Subcutaneous abdominal adipose tissue (tissue), 5 donors: ENCODE measurements at regions not wholly inside any gene's neighbourhood (a gene's known extent, or its start where the extent isn't known, plus 50 kb on each side); places are given as distances from the start of the nearest gene placed in this dataset.
"Not testable (repeated sequence)": the region's sequence is repeated elsewhere in the genome, so short reads cannot be mapped to it uniquely, and the experiment has no call there.

ENCODE experiments used
- H3K27ac ChIP-seq: one replicate; pipeline ENCODE4 v1.7.0; 2013; ENCODE audit warnings: low read depth, mild to moderate bottlenecking, inconsistent platforms, low read length, moderate library complexity
- H3K27me3 ChIP-seq, 5 donors: one replicate each; pipeline ENCODE4 v1.7.0; 2013; ENCODE audit warnings: low read length in 5 of 5, inconsistent platforms in 1 of 5; ENCODE audit not compliant: control insufficient read depth in 5 of 5, insufficient read depth in 4 of 5
- H3K36me3 ChIP-seq, 5 donors: one replicate each; pipeline ENCODE4 v1.7.0; 2013; ENCODE audit warnings: low read length in 5 of 5; ENCODE audit not compliant: control insufficient read depth in 5 of 5, insufficient read depth in 5 of 5
- H3K4me1 ChIP-seq, 5 donors: one replicate each; pipeline ENCODE4 v1.7.0; 2013; ENCODE audit warnings: low read length in 5 of 5, mild to moderate bottlenecking in 3 of 5, moderate library complexity in 1 of 5; ENCODE audit not compliant: control insufficient read depth in 5 of 5, insufficient read depth in 5 of 5
- H3K4me3 ChIP-seq, 5 donors: one replicate each; pipeline ENCODE4 v1.7.0; 2013; ENCODE audit warnings: low read length in 5 of 5, low read depth in 1 of 5
- H3K9ac ChIP-seq, 5 donors: one replicate each; pipeline ENCODE4 v1.7.0; 2013; ENCODE audit warnings: low read length in 5 of 5, mild to moderate bottlenecking in 4 of 5, moderate library complexity in 3 of 5
- H3K9me3 ChIP-seq, 5 donors: one replicate each; pipeline ENCODE4 v1.7.0; 2013; ENCODE audit warnings: low read length in 5 of 5; ENCODE audit not compliant: control insufficient read depth in 5 of 5
- donor health status: healthy.
- donor health status: healthy.
- donor health status: healthy.
- donor health status: healthy.
- donor health status: healthy.

- Histone ChIP-seq H3K9me3 (no peaks in the 10 kb centered on the region), H3K9ac (no peak overlapping the region), H3K36me3 (no peaks in the 10 kb centered on the region), H3K27me3 (no peaks in the 10 kb centered on the region), H3K4me1 (no peaks in the 10 kb centered on the region), H3K4me3 (no peak overlapping the region), H3K27ac (no peak overlapping the region)
These were observed 65.3 kb upstream of the PTGDR start for GRCh38 chr14:52202151-52202550.

- Histone ChIP-seq H3K9me3 (no peaks in the 10 kb centered on the region), H3K9ac (no peak overlapping the region), H3K4me1 (no peaks in the 10 kb centered on the region), H3K27ac (no peak overlapping the region), H3K4me3 (no peak overlapping the region), H3K27me3 (no peaks in the 10 kb centered on the region), H3K36me3 (no peaks in the 10 kb centered on the region)
These were observed 77.1 kb upstream of the PTGDR start for GRCh38 chr14:52190337-52190931.

GRCh38 chr14:52189325-52189724 is 78.2 kb upstream of the PTGDR start:
- Histone ChIP-seq H3K4me1 (no peaks in the 10 kb centered on the region), H3K4me3 (no peak overlapping the region), H3K9me3 (no peaks in the 10 kb centered on the region), H3K9ac (no peak overlapping the region), H3K27ac (no peak overlapping the region), H3K27me3 (no peaks in the 10 kb centered on the region), H3K36me3 (no peaks in the 10 kb centered on the region)

GRCh38 chr14:52188381-52188780 is 79.1 kb upstream of the PTGDR start:
- H3K4me1 ChIP-seq, result no peaks in the 10 kb centered on the region
- H3K27me3 ChIP-seq, result no peaks in the 10 kb centered on the region
- no peak overlapping the region for H3K27ac ChIP-seq
- no peak overlapping the region for H3K9ac ChIP-seq
- H3K36me3 ChIP-seq, result no peaks in the 10 kb centered on the region
- no peak overlapping the region for H3K4me3 ChIP-seq
- no peaks in the 10 kb centered on the region for H3K9me3 ChIP-seq

- no peaks in the 10 kb centered on the region for H3K36me3 ChIP-seq
- no peak overlapping the region for H3K4me3 ChIP-seq
- H3K9me3 ChIP-seq, result peaks cover 0 to 5% (median 0%) of the 10 kb centered on the region in 5 donors
- no peaks in the 10 kb centered on the region for H3K27me3 ChIP-seq
- H3K27ac ChIP-seq, result no peak overlapping the region
- H3K4me1 ChIP-seq, result no peaks in the 10 kb centered on the region
- H3K9ac ChIP-seq, result no peak overlapping the region
These were observed 82.3 kb upstream of the PTGDR start for GRCh38 chr14:52185178-52185577.

GRCh38 chr14:52182853-52183252 is 84.6 kb upstream of the PTGDR start:
- Histone ChIP-seq H3K27me3 (no peaks in the 10 kb centered on the region), H3K27ac (no peak overlapping the region), H3K4me1 (no peaks in the 10 kb centered on the region), H3K36me3 (no peaks in the 10 kb centered on the region), H3K4me3 (no peak overlapping the region), H3K9me3 (peaks cover 0 to 5% (median 0%) of the 10 kb centered on the region in 5 donors), H3K9ac (no peak overlapping the region)

GRCh38 chr14:52179141-52179790 is 88.2 kb upstream of the PTGDR start:
- Histone ChIP-seq H3K9ac (no peak overlapping the region), H3K4me1 (no peaks in the 10 kb centered on the region), H3K27ac (no peak overlapping the region), H3K27me3 (peaks cover 0 to 2% (median 0%) of the 10 kb centered on the region in 5 donors), H3K36me3 (no peaks in the 10 kb centered on the region), H3K9me3 (peaks cover 0 to 5% (median 0%) of the 10 kb centered on the region in 5 donors), H3K4me3 (no peak overlapping the region)

GRCh38 chr14:52175982-52176502 is 91.5 kb upstream of the PTGDR start:
- Histone ChIP-seq H3K4me3 (no peak overlapping the region), H3K36me3 (no peaks in the 10 kb centered on the region), H3K9ac (no peak overlapping the region), H3K27me3 (peaks cover 0 to 2% (median 0%) of the 10 kb centered on the region in 5 donors), H3K27ac (no peak overlapping the region), H3K4me1 (no peaks in the 10 kb centered on the region), H3K9me3 (peaks cover 3 to 24% (median 11%) of the 10 kb centered on the region in 5 donors)

GRCh38 chr14:52171932-52172331 is 95.6 kb upstream of the PTGDR start:
- not testable (repeated sequence) for H3K4me1 ChIP-seq, H3K36me3 ChIP-seq, H3K9ac ChIP-seq, H3K27ac ChIP-seq, H3K4me3 ChIP-seq, H3K27me3 ChIP-seq
- peaks cover 3 to 24% (median 14%) of the 10 kb centered on the region in 5 donors for H3K9me3 ChIP-seq

- Histone ChIP-seq H3K9ac (no peak overlapping the region), H3K36me3 (no peaks in the 10 kb centered on the region), H3K9me3 (peaks cover 0 to 13% (median 9%) of the 10 kb centered on the region in 5 donors), H3K27ac (no peak overlapping the region), H3K4me3 (no peak overlapping the region), H3K4me1 (no peaks in the 10 kb centered on the region), H3K27me3 (no peaks in the 10 kb centered on the region)
These were observed 98.0 kb upstream of the NID2 start for GRCh38 chr14:52166822-52167221.
